Suprapubic skin (tissue), 4 donors: ENCODE measurements at regions not wholly inside any gene's neighbourhood (a gene's known extent, or its start where the extent isn't known, plus 50 kb on each side); places are given as distances from the start of the nearest gene placed in this dataset.
"Not testable (repeated sequence)": the region's sequence is repeated elsewhere in the genome, so short reads cannot be mapped to it uniquely, and the experiment has no call there.

Experiments
- DNase-seq, 2 donors: peaks; one replicate each; pipeline ENCODE4 v3.0.0-alpha.2; 2019; ENCODE audit warnings: low spot score in 2 of 2
- H3K27ac ChIP-seq: fragments of 200-600 bp; sonication (generic); one replicate; pipeline ENCODE4 v1.5.1; 2019
- H3K27me3 ChIP-seq: fragments of 200-600 bp; sonication (generic); one replicate; pipeline ENCODE4 v1.5.1; 2019
- H3K36me3 ChIP-seq: fragments of 200-600 bp; sonication (generic); one replicate; pipeline ENCODE4 v1.5.1; 2019
- H3K4me1 ChIP-seq: fragments of 200-600 bp; sonication (generic); one replicate; pipeline ENCODE4 v1.5.1; 2019
- H3K4me3 ChIP-seq: fragments of 200-600 bp; sonication (generic); one replicate; pipeline ENCODE4 v1.5.1; 2019; ENCODE audit warnings: mild to moderate bottlenecking
- H3K9me3 ChIP-seq: fragments of 200-600 bp; sonication (generic); one replicate; pipeline ENCODE4 v1.5.1; 2019
- CTCF ChIP-seq, 2 donors: fragments of 200-600 bp in 1 of 2; fragments of 450-650 bp in 1 of 2; sonication (generic) in 1 of 2; IDR thresholded peaks; one replicate each; pipeline ENCODE4 v1.5.1; 2016 to 2019; ENCODE audit warnings: antibody characterized with exemption in 2 of 2, mild to moderate bottlenecking in 1 of 2, moderate library complexity in 1 of 2
- EP300 ChIP-seq: sonication (generic); formaldehyde crosslinking; IDR thresholded peaks from one replicate; pipeline ENCODE4 v1.6.1; 2017; ENCODE audit warnings: antibody characterized with exemption
- POLR2A ChIP-seq, 2 donors: fragments of 450-650 bp; IDR thresholded peaks; one replicate each; pipeline ENCODE4 v1.6.1; 2017; ENCODE audit warnings: antibody characterized with exemption in 2 of 2, mild to moderate bottlenecking in 2 of 2, moderate library complexity in 2 of 2
- POLR2AphosphoS5 ChIP-seq, 3 donors: sonication (generic); formaldehyde crosslinking; IDR thresholded peaks; one replicate each; pipeline ENCODE4 v1.6.1; 2017; ENCODE audit warnings: antibody characterized with exemption in 3 of 3
- WGBS: methylation state at CpG from one replicate; pipeline ENCODE4 v1.1.5; 2018; 5-methylcytosine and 5-hydroxymethylcytosine counted together

- Histone ChIP-seq H3K4me3 (no peak overlapping the region), H3K27me3 (peaks cover 3% of the 10 kb centered on the region), H3K27ac (no peak overlapping the region), H3K36me3 (no peaks in the 10 kb centered on the region), H3K9me3 (no peaks in the 10 kb centered on the region), H3K4me1 (no peaks in the 10 kb centered on the region)
- TF ChIP-seq POLR2A (IDR thresholded peaks at IDR 0.05) = no peak
- no peak for DNase-seq
These were observed 627.9 kb upstream of the ZNF385D start for GRCh38 chr3:22378869-22379268.

DNA sequence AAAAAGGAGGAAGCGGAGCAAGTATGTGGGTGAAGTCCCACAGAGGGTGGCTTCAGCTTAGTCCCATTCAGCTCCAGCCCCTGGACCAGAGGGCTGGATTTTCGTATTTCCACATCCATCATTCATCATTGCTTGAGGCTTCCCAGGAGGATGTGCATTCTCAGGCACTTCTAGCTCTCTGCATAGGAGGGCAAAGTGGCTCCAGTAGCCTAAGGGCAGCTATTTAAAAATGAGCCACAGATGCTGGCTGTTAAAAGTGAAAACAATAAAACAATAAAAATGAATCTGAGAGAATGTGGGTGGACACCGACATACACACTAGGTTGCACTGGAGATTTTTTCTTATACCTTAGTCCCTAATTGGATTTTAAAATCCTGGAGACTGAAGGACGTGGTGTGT, 629.2 kb upstream of the ZNF385D start:
- Histone ChIP-seq H3K4me3 (no peak overlapping the region), H3K36me3 (no peaks in the 10 kb centered on the region), H3K27ac (no peak overlapping the region), H3K9me3 (no peaks in the 10 kb centered on the region), H3K27me3 (no peaks in the 10 kb centered on the region), H3K4me1 (no peaks in the 10 kb centered on the region)
- TF ChIP-seq POLR2AphosphoS5 (IDR thresholded peaks at IDR 0.05) = no peak
- TF ChIP-seq EP300 = no peak
- no peak for TF ChIP-seq POLR2A (IDR thresholded peaks at IDR 0.05)
- TF ChIP-seq CTCF (IDR thresholded peaks at IDR 0.05) = no peak
- WGBS = 53% methylated on average over 4 of the region's 4 CpGs
- no peak for DNase-seq

DNA sequence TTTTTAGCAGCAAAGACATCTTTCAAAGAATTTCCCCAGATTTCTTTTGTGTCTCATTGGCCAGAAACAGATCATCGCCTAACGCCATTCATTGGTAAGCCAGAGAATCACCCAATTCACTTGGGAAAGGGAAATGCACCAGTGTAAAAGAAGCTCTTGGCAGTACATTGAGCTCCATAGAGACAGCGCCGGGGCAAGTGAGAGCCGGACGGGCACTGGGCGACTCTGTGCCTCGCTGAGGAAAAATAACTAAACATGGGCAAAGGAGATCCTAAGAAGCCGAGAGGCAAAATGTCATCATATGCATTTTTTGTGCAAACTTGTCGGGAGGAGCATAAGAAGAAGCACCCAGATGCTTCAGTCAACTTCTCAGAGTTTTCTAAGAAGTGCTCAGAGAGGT, 630.6 kb upstream of the ZNF385D start:
- not testable (repeated sequence) for H3K9me3 ChIP-seq, H3K27me3 ChIP-seq, H3K36me3 ChIP-seq, H3K4me1 ChIP-seq, H3K4me3 ChIP-seq, H3K27ac ChIP-seq, DNase-seq
- WGBS = 77% methylated on average over 10 of the region's 10 CpGs

GRCh38 chr3:22383285-22383684, 632.3 kb upstream of the ZNF385D start:
- no peak overlapping the region for H3K4me3 ChIP-seq
- H3K36me3 ChIP-seq = no peaks in the 10 kb centered on the region
- DNase-seq = no peak
- no peaks in the 10 kb centered on the region for H3K9me3 ChIP-seq
- no peak overlapping the region for H3K27ac ChIP-seq
- TF ChIP-seq POLR2AphosphoS5 (IDR thresholded peaks at IDR 0.05) (no peak), EP300 (no peak), POLR2A (IDR thresholded peaks at IDR 0.05) (no peak), CTCF (IDR thresholded peaks at IDR 0.05) (no peak)
- H3K27me3 ChIP-seq = no peaks in the 10 kb centered on the region
- no peaks in the 10 kb centered on the region for H3K4me1 ChIP-seq

DNA sequence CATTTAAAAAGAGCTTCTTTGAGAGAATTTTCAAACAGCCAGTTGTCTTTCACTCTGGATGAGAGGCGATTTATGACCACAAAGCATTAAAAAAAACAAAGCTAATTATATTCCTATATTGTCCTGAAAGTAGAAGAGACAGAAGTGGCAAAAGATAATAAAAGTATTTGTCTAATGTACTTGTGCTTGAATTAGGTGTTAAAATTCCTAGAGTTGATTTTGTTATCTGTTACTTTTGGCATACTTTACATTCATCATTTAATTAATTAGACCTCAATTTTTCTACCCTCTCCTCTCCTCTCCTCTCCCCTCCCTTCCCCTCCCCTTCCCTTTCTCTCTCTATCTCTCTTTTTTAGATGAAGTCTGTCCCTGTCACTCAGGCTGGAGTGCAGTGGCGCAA, 635.1 kb upstream of the ZNF385D start:
- Histone ChIP-seq H3K27ac (no peak overlapping the region), H3K4me3 (no peak overlapping the region), H3K36me3 (no peaks in the 10 kb centered on the region), H3K27me3 (no peaks in the 10 kb centered on the region), H3K9me3 (no peaks in the 10 kb centered on the region), H3K4me1 (no peaks in the 10 kb centered on the region)
- no peak for TF ChIP-seq EP300
- no peak for TF ChIP-seq POLR2A (IDR thresholded peaks at IDR 0.05)
- no peak for TF ChIP-seq CTCF (IDR thresholded peaks at IDR 0.05)
- TF ChIP-seq POLR2AphosphoS5 (IDR thresholded peaks at IDR 0.05) = no peak
- DNase-seq = no peak
- WGBS = 88% methylated on average over 2 of the region's 2 CpGs

- no peaks in the 10 kb centered on the region for H3K27me3 ChIP-seq
- H3K36me3 ChIP-seq = no peaks in the 10 kb centered on the region
- no peaks in the 10 kb centered on the region for H3K4me1 ChIP-seq
- H3K4me3 ChIP-seq = no peak overlapping the region
- no peak for DNase-seq
- no peaks in the 10 kb centered on the region for H3K9me3 ChIP-seq
- TF ChIP-seq POLR2AphosphoS5 (IDR thresholded peaks at IDR 0.05) (no peak), POLR2A (IDR thresholded peaks at IDR 0.05) (no peak), CTCF (IDR thresholded peaks at IDR 0.05) (no peak)
- H3K27ac ChIP-seq = no peak overlapping the region
- 15% methylated on average over 2 of the region's 2 CpGs for WGBS
These were observed 641.3 kb upstream of the ZNF385D start for GRCh38 chr3:22392286-22392685.
